SK-N-SH (cell line): ENCODE measurements at regions not wholly inside any gene's neighbourhood (a gene's known extent, or its start where the extent isn't known, plus 50 kb on each side); places are given as distances from the start of the nearest gene placed in this dataset.

ENCODE experiments used
- CTCF ChIA-PET: fragments of 300-600, 350-600 bp; formaldehyde crosslinking; extraction: SDS; loops from one replicate; lab custom pipeline; 2021; lab: Yijun Ruan, JAX
- POLR2A ChIA-PET: fragments of 350-600 bp; sonication (Branson Sonifier 250); formaldehyde crosslinking; extraction: SDS; loops from one replicate; lab custom pipeline; 2020; ENCODE audit warnings: antibody characterized with exemption, inconsistent platforms; lab: Yijun Ruan, JAX
- DNase-seq: peaks from one replicate; pipeline ENCODE4 v3.0.0; 2012
- H2AFZ ChIP-seq: fragments of 200-600 bp; sonication (generic); 2 replicates; pipeline ENCODE4 v1.8.1; 2016; ENCODE audit warnings: antibody characterized with exemption, mild to moderate bottlenecking, low read depth
- H3F3A ChIP-seq: fragments of 200-600 bp; sonication (generic); replicated peaks from 2 replicates; pipeline ENCODE3; 2016; ENCODE audit warnings: antibody characterized with exemption, mild to moderate bottlenecking; ENCODE audit not compliant: insufficient read depth
- H3K27ac ChIP-seq, 2 experiments: fragments of 200-500 bp in 1 of 2; fragments of 200-600 bp in 1 of 2; sonication (Bioruptor generic) in 1 of 2; sonication (generic), shearing (Covaris generic) in 1 of 2; 2 replicates each; pipeline versions ENCODE4 v1.5.1 to v1.6.1; 2014 to 2016; ENCODE audit warnings: low read depth in 2 of 2, inconsistent platforms in 1 of 2, low read length in 1 of 2, mild to moderate bottlenecking in 1 of 2, mixed read lengths in 1 of 2
- H3K27me3 ChIP-seq: fragments of 200-600 bp; sonication (generic), shearing (Covaris generic); 2 replicates; pipeline ENCODE4 v1.6.1; 2016; ENCODE audit warnings: mixed run types; ENCODE audit not compliant: insufficient read depth
- H3K36me3 ChIP-seq, 2 experiments: fragments of 200-500 bp in 1 of 2; fragments of 200-600 bp in 1 of 2; sonication (Bioruptor generic) in 1 of 2; sonication (generic) in 1 of 2; replicated peaks in 1 of 2; 2 replicates each; pipeline versions ENCODE3 to v1.5.1; 2014 to 2016; ENCODE audit warnings: low read length in 1 of 2, mild to moderate bottlenecking in 1 of 2; ENCODE audit not compliant: insufficient read depth in 2 of 2, control insufficient read depth in 1 of 2
- H3K4me1 ChIP-seq, 2 experiments: fragments of 200-500 bp in 1 of 2; fragments of 200-600 bp in 1 of 2; sonication (Bioruptor generic) in 1 of 2; sonication (generic), shearing (Covaris generic) in 1 of 2; 2 replicates each; pipeline versions ENCODE4 v1.5.1 to v1.6.1; 2014 to 2016; ENCODE audit warnings: low read depth in 1 of 2, low read length in 1 of 2, mixed run types in 1 of 2; ENCODE audit not compliant: insufficient read depth in 2 of 2, control insufficient read depth in 1 of 2
- H3K4me2 ChIP-seq: fragments of 200-600 bp; sonication (generic), shearing (Covaris generic); 2 replicates; pipeline ENCODE4 v1.6.1; 2017; ENCODE audit warnings: mixed run types
- H3K4me3 ChIP-seq, 2 experiments: fragments of 200-500 bp in 1 of 2; fragments of 200-600 bp in 1 of 2; sonication (Bioruptor generic) in 1 of 2; sonication (generic), shearing (Covaris generic) in 1 of 2; 2 replicates each; pipeline versions ENCODE4 v1.5.1 to v1.8.1; 2014 to 2016; ENCODE audit warnings: low read depth in 2 of 2, inconsistent platforms in 1 of 2, low read length in 1 of 2, mild to moderate bottlenecking in 1 of 2, mixed read lengths in 1 of 2, moderate library complexity in 1 of 2
- H3K79me2 ChIP-seq: fragments of 200-600 bp; sonication (generic); 2 replicates; pipeline ENCODE4 v1.8.1; 2017; ENCODE audit warnings: mild to moderate bottlenecking; ENCODE audit not compliant: insufficient read depth
- H3K9ac ChIP-seq: fragments of 200-600 bp; sonication (generic); 2 replicates; pipeline ENCODE4 v1.6.1; 2017; ENCODE audit warnings: mixed run types
- H3K9me2 ChIP-seq: fragments of 200-600 bp; sonication (generic); 2 replicates; pipeline ENCODE4 v1.6.1; 2017; ENCODE audit warnings: mixed run types
- H3K9me3 ChIP-seq: fragments of 200-600 bp; sonication (generic); 2 replicates; pipeline ENCODE4 v1.6.1; 2017; ENCODE audit warnings: mixed run types, mild to moderate bottlenecking, moderate library complexity
- H4K20me1 ChIP-seq: fragments of 200-600 bp; sonication (generic); 2 replicates; pipeline ENCODE4 v1.6.1; 2017; ENCODE audit warnings: mild to moderate bottlenecking, mixed run types; ENCODE audit not compliant: insufficient read depth
- ELF1 ChIP-seq: IDR thresholded peaks from 2 replicates; pipeline ENCODE4 v1.4.0; 2012
- EZH2phosphoT487 ChIP-seq: fragments of 200-600 bp; sonication (generic); IDR thresholded peaks from 2 replicates; pipeline ENCODE4 v1.6.1; 2017; ENCODE audit warnings: low read depth, mixed run types, mild to moderate bottlenecking, antibody characterized with exemption, moderate library complexity, borderline replicate concordance
- GATA2 ChIP-seq: sonication (generic); formaldehyde crosslinking; IDR thresholded peaks from 2 replicates; pipeline ENCODE4 v1.5.0; 2020; ENCODE audit warnings: mild to moderate bottlenecking, missing genetic modification reagents
- MXI1 ChIP-seq: IDR thresholded peaks from 2 replicates; pipeline ENCODE4 v1.6.1; 2012; ENCODE audit warnings: mild to moderate bottlenecking, low read depth, low read length, improper control_type of control experiment
- POLR2AphosphoS5 ChIP-seq: IDR thresholded peaks from 2 replicates; pipeline ENCODE4 v1.6.1; 2012; ENCODE audit warnings: low read depth, low read length
- RAD21 ChIP-seq: IDR thresholded peaks from 2 replicates; pipeline ENCODE4 v1.6.1; 2012; ENCODE audit warnings: mild to moderate bottlenecking, low read length
- RCOR1 ChIP-seq: fragments of 150-350 bp; IDR thresholded peaks from 2 replicates; pipeline ENCODE4 v1.6.1; 2017; ENCODE audit warnings: antibody characterized with exemption, low read length
- RFX5 ChIP-seq: IDR thresholded peaks from 2 replicates; pipeline ENCODE4 v1.6.1; 2012; ENCODE audit warnings: mild to moderate bottlenecking, improper control_type of control experiment, low read length
- SIN3A ChIP-seq: IDR thresholded peaks from 2 replicates; pipeline ENCODE4 v1.6.1; 2012; ENCODE audit warnings: low read depth, mild to moderate bottlenecking, low read length, moderate library complexity, borderline replicate concordance
- SMC3 ChIP-seq: IDR thresholded peaks from 2 replicates; pipeline ENCODE4 v1.6.1; 2012; ENCODE audit warnings: low read depth, low read length, improper control_type of control experiment
- TAF1 ChIP-seq: IDR thresholded peaks from 2 replicates; pipeline ENCODE4 v1.6.1; 2012; ENCODE audit warnings: low read depth, mild to moderate bottlenecking, low read length, moderate library complexity, borderline replicate concordance
- TEAD4 ChIP-seq: IDR thresholded peaks from 2 replicates; pipeline ENCODE4 v1.4.0; 2012; ENCODE audit warnings: mild to moderate bottlenecking, borderline replicate concordance; ENCODE audit not compliant: insufficient read depth
- USF2 ChIP-seq: fragments of 150-350 bp; IDR thresholded peaks from 2 replicates; pipeline ENCODE4 v1.6.1; 2017; ENCODE audit warnings: antibody characterized with exemption, low read length, low read depth, borderline replicate concordance
- YY1 ChIP-seq: IDR thresholded peaks from 2 replicates; pipeline ENCODE4 v1.4.0; 2012; ENCODE audit warnings: low read depth, mild to moderate bottlenecking
- ZBTB33 ChIP-seq: IDR thresholded peaks from 2 replicates; pipeline ENCODE4 v1.4.0; 2012; ENCODE audit warnings: low read depth, borderline replicate concordance
- whole genome bisulfite sequencing: methylation state at CpG from one replicate; pipeline ENCODE4 v1.1.6; 2017; ENCODE audit warnings: low lambda C conversion rate; 5-methylcytosine and 5-hydroxymethylcytosine counted together
- TF ChIP-seq, protein P1 (sequence below): fragments of 150-350 bp; IDR thresholded peaks from 2 replicates; pipeline ENCODE4 v1.6.1; 2016; ENCODE audit warnings: mild to moderate bottlenecking, low read depth, low read length
- TF ChIP-seq, protein P2 (sequence below): IDR thresholded peaks from 2 replicates; pipeline ENCODE4 v1.4.0; 2012; ENCODE audit warnings: low read depth, borderline replicate concordance
- TF ChIP-seq, protein P3 (sequence below): fragments of 200-600 bp; sonication (generic); IDR thresholded peaks from 2 replicates; pipeline ENCODE4 v1.6.1; 2017; ENCODE audit warnings: antibody characterized with exemption, mild to moderate bottlenecking, moderate library complexity

GRCh38 chr3:191753196-191753595 is 292.2 kb downstream of the PYDC2 start:
- ChIA-PET POLR2A (no interaction called here), CTCF (no interaction called here)
- Histone ChIP-seq H3K27me3 (no peaks in the 10 kb centered on the region), H3F3A (no peaks in the 10 kb centered on the region), H3K4me3 (no peak overlapping the region), H3K9me3 (no peaks in the 10 kb centered on the region), H3K79me2 (no peaks in the 10 kb centered on the region), H3K9ac (no peak overlapping the region), H3K4me1 (no peaks in the 10 kb centered on the region), H3K36me3 (no peaks in the 10 kb centered on the region), H3K27ac (no peak overlapping the region), H3K4me2 (no peak overlapping the region), H4K20me1 (no peaks in the 10 kb centered on the region), H3K9me2 (no peaks in the 10 kb centered on the region), H2AFZ (no peak overlapping the region)
- 2% methylated on average over 3 of the region's 3 CpGs for WGBS
- no peak for DNase-seq
- TF ChIP-seq SIN3A (no peak), MXI1 (no peak), TAF1 (no peak), USF2 (no peak), ELF1 (no peak), POLR2AphosphoS5 (no peak), RCOR1 (no peak), RAD21 (no peak), EZH2phosphoT487 (no peak), GATA2 (CRISPR knock-in tag) (no peak), ZBTB33 (no peak), YY1 (no peak), TEAD4 (no peak), SMC3 (no peak), RFX5 (no peak)
- TF ChIP-seq, protein P1, sequence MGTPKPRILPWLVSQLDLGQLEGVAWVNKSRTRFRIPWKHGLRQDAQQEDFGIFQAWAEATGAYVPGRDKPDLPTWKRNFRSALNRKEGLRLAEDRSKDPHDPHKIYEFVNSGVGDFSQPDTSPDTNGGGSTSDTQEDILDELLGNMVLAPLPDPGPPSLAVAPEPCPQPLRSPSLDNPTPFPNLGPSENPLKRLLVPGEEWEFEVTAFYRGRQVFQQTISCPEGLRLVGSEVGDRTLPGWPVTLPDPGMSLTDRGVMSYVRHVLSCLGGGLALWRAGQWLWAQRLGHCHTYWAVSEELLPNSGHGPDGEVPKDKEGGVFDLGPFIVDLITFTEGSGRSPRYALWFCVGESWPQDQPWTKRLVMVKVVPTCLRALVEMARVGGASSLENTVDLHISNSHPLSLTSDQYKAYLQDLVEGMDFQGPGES: no peak
- TF ChIP-seq, protein P2, sequence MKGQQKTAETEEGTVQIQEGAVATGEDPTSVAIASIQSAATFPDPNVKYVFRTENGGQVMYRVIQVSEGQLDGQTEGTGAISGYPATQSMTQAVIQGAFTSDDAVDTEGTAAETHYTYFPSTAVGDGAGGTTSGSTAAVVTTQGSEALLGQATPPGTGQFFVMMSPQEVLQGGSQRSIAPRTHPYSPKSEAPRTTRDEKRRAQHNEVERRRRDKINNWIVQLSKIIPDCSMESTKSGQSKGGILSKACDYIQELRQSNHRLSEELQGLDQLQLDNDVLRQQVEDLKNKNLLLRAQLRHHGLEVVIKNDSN: no peak
- TF ChIP-seq, protein P3, sequence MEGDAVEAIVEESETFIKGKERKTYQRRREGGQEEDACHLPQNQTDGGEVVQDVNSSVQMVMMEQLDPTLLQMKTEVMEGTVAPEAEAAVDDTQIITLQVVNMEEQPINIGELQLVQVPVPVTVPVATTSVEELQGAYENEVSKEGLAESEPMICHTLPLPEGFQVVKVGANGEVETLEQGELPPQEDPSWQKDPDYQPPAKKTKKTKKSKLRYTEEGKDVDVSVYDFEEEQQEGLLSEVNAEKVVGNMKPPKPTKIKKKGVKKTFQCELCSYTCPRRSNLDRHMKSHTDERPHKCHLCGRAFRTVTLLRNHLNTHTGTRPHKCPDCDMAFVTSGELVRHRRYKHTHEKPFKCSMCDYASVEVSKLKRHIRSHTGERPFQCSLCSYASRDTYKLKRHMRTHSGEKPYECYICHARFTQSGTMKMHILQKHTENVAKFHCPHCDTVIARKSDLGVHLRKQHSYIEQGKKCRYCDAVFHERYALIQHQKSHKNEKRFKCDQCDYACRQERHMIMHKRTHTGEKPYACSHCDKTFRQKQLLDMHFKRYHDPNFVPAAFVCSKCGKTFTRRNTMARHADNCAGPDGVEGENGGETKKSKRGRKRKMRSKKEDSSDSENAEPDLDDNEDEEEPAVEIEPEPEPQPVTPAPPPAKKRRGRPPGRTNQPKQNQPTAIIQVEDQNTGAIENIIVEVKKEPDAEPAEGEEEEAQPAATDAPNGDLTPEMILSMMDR: no peak
